NCI-H526 (cell line): ENCODE measurements at regions not wholly inside any gene's neighbourhood (a gene's known extent, or its start where the extent isn't known, plus 50 kb on each side); places are given as distances from the start of the nearest gene placed in this dataset.

Source experiments
- DNase-seq, 2 experiments: peaks; one replicate each; lab custom pipeline; 2025; lab: John Stamatoyannopoulos, UW

DNA sequence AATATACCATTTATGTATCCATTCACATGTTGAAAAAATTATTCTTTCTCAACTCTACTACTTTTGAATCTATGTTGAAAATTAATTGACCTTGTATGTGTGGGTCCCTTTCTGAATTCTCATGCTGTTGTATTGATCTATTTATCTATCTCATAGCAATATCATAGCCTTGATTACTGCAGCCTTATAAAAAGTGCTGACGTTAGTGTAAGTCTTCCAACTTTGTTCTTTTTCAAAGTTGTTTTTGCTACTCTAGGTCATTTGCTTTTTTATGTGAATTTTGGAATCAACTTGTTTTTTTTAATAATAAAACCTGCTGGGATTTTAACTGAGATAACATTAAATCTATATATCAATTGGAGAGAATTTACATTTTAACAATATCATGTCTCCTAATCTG lies 52.2 kb upstream of the PAX3 start:
- no peak for DNase-seq

DNA sequence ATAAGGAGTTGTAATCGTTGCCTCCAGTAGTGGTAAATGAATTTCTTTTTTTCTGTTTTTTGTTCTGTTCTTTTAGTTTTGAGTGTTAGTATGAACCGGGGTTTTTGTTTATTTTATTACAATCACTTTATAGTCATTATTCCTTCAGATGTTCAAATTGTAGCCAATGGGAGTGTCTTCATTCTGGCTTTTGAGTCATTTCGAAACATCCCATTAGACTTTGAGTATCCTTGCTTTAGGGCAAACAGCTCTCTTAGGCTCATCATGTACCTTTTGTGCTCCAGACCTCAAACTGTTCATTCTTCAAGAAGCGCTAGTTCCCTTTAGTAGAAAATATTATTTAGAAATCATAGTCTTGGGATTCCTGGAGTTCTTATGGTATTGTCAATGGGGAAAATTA lies 54.2 kb upstream of the PAX3 start:
- no peak for DNase-seq

DNA sequence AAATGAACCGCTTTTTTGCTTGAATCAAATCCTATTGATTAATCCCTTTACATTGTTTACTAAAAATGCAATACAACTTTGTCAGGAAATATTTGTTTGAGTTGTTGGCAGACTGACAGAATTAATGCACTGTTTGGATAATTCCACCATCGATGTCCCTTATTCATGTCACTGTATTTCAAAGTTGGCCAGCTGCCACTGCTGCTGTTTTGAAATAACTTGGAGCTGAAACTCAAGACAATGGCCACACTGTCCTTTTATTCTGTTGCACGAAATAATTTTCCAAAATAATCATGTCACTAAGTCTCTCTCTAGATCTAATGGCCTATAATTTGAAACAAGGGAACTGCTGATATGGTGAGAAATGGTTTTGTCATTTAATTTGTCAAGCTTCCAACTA lies 55.2 kb upstream of the PAX3 start:
- DNase-seq: no peak

DNA sequence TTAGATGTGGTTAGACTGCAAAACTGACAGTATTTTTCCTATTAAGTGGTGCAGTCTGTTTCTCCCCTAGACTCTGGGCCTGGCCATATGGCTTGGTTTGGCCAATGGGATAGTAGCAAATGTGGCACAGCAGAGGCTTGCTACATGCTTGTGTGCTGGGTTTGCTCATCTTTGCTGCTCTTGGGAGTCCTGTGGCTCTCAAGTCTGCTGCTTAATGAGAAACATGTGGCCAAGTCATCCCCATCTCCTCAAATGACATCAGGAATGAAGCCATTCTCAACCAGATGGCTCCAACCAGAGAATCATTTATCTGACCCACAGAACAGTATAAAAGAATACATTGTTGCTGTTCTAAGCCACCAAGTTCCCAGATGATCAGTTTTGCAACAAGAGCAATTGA lies 57.1 kb upstream of the PAX3 start:
- no peak for DNase-seq

DNA sequence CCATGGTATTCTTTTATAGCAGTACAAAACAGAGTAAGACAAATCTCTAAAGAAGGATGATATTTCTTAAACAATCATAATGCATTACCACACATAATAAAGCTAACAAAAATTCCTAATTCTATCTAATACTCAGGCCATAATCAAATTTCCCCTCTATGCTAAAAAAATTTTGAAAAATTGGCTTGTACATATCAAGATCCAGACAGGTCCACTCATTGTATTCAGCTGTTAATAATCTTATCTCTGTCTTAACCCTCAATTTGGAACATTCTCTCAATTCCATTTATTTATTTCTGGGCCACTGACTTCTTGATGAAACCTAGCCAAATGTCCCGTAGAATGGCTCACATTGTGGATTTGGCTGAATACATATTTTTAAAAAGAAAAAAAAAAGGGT lies 59.1 kb upstream of the PAX3 start:
- no peak for DNase-seq

DNA sequence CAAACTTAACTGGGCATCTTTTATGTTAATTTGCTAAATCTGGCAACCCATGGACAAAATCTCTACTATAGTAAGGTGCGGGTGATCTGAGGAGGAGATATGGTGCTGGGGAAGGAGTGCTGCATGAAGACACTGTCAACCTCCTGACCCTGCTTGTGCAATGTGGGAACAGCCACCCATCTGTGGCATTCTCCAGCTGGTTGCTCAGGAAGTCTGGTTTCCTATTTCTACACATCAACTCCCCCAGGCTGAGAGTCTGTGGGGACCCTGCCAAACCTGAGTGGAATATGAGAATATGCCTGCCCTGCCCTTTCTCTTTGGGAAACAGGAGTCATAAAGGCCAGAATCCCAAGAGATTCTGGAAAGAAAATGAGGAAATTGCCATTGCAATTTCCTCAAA lies 60.1 kb upstream of the PAX3 start:
- DNase-seq: no peak

DNA sequence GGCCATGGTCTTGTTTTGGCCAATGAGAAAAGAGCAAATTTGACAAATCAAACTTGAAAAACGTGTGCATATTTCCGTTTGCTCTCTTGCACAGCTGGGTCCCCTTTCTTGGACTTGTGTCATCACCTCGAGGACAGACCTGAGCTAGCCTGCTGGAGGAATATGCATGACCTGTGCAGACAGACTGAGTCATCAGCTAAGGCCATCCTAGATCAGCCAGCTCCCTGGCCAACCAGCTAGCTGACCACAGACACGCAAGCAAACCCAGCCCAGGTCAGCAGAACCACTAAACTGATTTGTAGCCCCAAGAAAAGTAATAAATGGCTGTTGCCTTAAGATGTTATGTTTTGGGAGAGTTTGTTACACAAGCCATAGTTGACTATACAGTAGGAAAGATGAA lies 61.3 kb upstream of the PAX3 start:
- no peak for DNase-seq

DNA sequence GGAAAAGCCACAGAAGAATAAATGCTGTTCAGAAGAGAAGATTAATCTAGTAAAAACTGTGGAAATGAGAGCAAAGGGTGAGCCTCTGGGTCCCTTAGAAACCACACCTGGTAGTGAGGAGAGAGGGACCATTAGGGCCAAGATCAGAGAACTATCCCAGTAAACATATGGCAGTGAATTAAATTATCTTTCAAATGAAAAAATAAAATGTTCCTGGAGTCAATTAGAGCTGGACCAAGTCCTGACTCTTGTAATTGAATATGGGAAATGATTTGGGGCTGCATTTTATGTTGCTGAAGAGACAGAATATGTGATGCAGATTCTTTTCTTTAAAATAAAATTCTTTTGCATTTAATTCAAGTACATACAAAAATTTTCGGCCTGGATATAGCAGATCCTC lies 62.2 kb upstream of the PAX3 start:
- DNase-seq: no peak

DNA sequence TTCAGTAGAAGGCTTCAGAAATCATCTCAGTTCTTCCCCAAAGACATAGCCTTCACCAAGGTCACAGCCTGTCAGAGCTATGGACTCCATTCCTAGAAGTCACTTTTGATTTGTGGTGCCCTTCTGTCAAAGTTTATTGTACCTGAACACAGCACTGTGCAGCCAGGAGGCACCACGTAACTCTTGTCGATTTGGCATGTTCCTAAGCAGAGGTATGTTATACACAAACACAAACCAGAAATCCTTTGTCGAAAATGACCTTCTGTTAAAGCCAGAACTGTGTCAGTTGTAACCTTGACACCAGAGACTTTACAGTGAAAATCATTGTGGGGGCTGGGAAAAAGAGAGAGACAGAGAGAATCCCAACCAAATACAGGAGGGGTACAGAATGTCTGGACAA lies 62.6 kb upstream of the SGPP2 start:
- DNase-seq: no peak

DNA sequence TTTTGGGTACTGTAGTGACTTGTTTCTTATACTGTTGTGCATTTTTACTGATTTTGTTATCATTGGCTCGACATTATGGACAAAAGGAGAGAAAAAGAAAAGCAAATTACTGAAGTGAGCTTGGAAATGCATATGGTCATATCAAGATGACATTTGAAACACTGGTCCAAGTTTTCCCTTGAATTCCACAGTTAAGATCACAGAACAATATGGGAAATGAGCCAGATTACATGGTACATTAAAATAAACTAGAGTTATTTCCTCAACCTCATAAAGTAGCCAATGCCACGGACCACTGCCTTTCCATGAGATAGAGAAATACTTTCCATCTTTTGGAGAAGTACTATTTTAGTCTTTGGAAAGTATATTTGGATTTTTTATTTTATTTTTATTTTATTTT lies 62.0 kb upstream of the SGPP2 start:
- no peak for DNase-seq

DNA sequence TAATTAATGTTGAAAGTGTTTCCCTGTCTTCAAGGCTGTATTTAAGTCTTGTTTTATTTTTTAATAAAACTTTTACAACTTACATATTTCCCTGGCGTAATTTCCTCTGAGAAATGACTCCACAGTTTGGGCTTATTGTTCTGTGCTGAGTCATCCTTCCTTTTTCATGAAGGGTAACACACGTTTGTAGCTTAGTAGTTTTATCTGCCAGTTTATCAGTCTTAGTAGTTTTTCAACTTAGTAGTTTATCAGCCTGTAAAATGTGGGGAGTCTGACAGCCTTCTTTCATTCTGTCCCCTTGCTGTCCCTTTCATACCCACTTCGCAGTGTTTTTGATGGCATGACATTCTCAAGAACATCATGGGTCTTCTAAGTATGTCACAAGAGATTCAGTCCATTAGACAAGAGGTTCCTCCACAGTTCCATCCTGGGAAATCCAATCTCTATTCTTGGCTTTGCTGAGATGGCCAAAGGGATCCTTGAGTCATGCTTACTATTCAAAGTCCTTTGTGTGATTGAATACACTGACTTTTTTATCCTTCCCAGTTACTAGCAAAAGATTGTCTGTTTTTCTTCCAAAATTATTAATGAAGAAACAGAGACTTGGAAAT lies 60.0 kb upstream of the SGPP2 start:
- no peak for DNase-seq

DNA sequence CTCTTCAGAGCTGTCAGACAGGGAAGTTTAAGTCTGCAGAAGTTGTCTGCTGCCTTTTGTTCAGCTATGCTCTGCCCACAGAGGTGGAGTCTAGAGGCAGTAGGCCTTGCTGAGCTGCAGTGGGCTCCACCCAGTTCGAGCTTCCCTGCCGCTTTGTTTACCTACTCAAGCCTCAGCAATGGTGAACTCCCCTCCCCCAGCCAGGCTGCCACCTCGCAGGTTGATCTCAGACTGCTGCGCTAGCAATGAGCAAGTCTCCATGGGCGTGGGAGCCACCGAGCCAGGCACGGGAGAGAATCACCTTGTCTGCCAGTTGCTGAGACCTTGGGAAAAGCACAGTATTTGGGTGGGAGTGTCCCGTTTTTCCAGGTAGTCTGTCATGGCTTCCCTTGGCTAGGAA lies 56.1 kb upstream of the SGPP2 start:
- peak in 1 of 2 experiments; percentile 40 for DNase-seq

DNA sequence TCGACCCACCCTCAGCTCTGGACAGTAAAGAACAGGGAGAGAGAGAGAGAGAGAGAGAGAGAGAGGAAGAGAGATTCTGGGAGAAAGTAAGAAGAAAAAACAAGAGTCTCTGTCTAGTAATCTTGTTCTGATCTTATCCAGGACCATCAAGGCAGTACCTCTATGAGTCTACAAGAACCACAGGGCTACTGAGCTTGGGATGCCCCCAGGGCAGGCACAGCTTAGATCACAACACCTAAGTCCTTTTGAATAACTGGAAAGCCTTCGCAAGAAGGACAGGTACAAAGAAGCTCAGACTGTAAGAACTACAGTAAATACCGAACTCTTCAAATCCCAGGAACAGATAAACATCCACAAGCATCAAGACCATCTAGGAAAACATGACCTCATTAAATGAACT lies 51.4 kb upstream of the SGPP2 start:
- DNase-seq: no peak
